ENCODE measurements at regions not wholly inside any gene's neighbourhood (a gene's known extent, or its start where the extent isn't known, plus 50 kb on each side); places are given as distances from the start of the nearest gene placed in this dataset.

DNA sequence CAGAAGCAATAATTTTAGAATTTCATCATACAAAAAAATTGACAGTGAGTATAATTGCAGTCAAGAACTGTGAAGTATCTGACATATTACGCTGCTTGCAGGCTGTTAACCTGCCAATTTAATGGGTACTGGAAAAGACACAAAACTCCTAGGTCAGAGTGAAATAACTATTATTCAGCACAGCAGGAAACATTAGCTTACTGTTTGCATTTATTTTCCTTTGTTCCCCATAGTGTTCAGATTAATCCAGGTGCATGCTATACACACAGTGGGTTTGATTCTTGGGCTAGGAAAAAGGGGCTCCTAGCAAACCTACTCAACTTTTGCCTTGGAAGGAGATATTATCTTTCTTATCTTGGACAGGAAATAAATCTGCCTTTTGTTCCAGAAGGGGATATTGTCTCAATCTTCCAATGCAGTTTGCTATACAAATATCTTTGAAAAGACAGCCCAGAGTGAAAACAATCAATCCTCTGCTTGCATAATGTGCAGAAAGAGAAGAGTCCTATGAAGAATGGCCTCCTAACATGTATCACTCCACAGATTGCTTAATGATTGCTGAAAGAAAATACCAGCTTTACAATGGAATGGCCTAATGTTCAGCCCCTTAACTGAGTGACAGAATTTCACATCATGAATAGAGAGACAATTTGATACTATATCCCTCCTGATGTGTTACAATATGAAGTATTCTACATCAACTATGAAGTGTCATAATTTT is 443.4 kb downstream of the TBC1D4 start:
- TF ChIP-seq, protein P1, sequence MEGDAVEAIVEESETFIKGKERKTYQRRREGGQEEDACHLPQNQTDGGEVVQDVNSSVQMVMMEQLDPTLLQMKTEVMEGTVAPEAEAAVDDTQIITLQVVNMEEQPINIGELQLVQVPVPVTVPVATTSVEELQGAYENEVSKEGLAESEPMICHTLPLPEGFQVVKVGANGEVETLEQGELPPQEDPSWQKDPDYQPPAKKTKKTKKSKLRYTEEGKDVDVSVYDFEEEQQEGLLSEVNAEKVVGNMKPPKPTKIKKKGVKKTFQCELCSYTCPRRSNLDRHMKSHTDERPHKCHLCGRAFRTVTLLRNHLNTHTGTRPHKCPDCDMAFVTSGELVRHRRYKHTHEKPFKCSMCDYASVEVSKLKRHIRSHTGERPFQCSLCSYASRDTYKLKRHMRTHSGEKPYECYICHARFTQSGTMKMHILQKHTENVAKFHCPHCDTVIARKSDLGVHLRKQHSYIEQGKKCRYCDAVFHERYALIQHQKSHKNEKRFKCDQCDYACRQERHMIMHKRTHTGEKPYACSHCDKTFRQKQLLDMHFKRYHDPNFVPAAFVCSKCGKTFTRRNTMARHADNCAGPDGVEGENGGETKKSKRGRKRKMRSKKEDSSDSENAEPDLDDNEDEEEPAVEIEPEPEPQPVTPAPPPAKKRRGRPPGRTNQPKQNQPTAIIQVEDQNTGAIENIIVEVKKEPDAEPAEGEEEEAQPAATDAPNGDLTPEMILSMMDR (IDR thresholded peaks at IDR 0.05; ENCODE audit: low read depth, low read length, poor library complexity, severe bottlenecking): no peak
- TF ChIP-seq EZH2phosphoT487 (IDR thresholded peaks at IDR 0.05; ENCODE audit: borderline replicate concordance, low read length): no peak
